ENCODE measurements at regions not wholly inside any gene's neighbourhood (a gene's known extent, or its start where the extent isn't known, plus 50 kb on each side); places are given as distances from the start of the nearest gene placed in this dataset.

GRCh38 chr4:123966990-123967769 is 570.6 kb downstream of the SPRY1 start:
- H3K27ac ChIP-seq (ENCODE audit: low read length) = no peak overlapping the region
- H3K4me3 ChIP-seq (ENCODE audit: low read length) = no peak overlapping the region
- H3K9me3 ChIP-seq (ENCODE audit: low read length) = no peaks in the 10 kb centered on the region
- no peaks in the 10 kb centered on the region for H3K27me3 ChIP-seq (ENCODE audit: insufficient read depth, low read depth, low read length)
- H3K4me2 ChIP-seq (ENCODE audit: low read length) = no peak overlapping the region
- H3F3A ChIP-seq (ENCODE audit: insufficient read depth, low read length, poor library complexity, severe bottlenecking) = no peaks in the 10 kb centered on the region
- H3K9ac ChIP-seq (ENCODE audit: low read length) = no peak overlapping the region
- H2AFZ ChIP-seq (ENCODE audit: low read depth, low read length) = no peak overlapping the region
- H3K9me2 ChIP-seq (ENCODE audit: insufficient read depth, low read length) = no peaks in the 10 kb centered on the region
- no peaks in the 10 kb centered on the region for H4K20me1 ChIP-seq (ENCODE audit: insufficient read depth)
- TF ChIP-seq RAD21 (conservative IDR thresholded peaks at IDR 0.05) = no peak
- no peak for TF ChIP-seq EZH2 (IDR thresholded peaks at IDR 0.05; ENCODE audit: borderline replicate concordance, insufficient read depth, low read length, poor library complexity, severe bottlenecking)
- TF ChIP-seq MXI1 (conservative IDR thresholded peaks at IDR 0.05; ENCODE audit: poor library complexity, severe bottlenecking) = no peak
- no peaks in the 10 kb centered on the region for H3K79me2 ChIP-seq (replicated peaks; ENCODE audit: insufficient read depth, low read length)
- H3K36me3 ChIP-seq (ENCODE audit: insufficient read depth, low read length) = no peaks in the 10 kb centered on the region

DNA sequence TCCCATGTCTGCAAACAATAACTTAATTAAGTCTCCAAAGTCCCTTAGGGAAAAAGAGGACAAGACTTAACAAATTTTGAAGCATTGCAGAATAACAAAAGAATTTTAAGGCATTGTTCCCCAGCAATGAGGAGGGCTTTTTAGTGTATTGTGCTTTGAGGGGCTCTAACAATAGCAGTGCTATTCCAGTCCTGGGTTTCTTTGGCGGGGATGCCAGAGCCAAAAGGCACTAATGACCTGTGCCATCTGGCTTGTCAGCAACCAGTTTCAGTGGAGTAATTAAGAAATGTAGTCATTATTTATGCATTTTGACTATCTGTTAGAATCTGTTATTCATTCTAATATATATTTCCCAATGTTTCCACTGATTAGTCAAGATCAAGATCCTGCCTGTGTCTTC is 575.4 kb downstream of the SPRY1 start:
- Histone ChIP-seq H2AFZ (ENCODE audit: low read depth, low read length) (no peak overlapping the region), H4K20me1 (ENCODE audit: insufficient read depth) (no peaks in the 10 kb centered on the region), H3K79me2 (replicated peaks; ENCODE audit: insufficient read depth, low read length) (no peaks in the 10 kb centered on the region), H3K4me2 (ENCODE audit: low read length) (no peak overlapping the region), H3K27ac (ENCODE audit: low read length) (no peak overlapping the region), H3K36me3 (ENCODE audit: insufficient read depth, low read length) (no peaks in the 10 kb centered on the region), H3F3A (ENCODE audit: insufficient read depth, low read length, poor library complexity, severe bottlenecking) (no peaks in the 10 kb centered on the region), H3K9me2 (ENCODE audit: insufficient read depth, low read length) (no peaks in the 10 kb centered on the region), H3K27me3 (ENCODE audit: insufficient read depth, low read depth, low read length) (no peaks in the 10 kb centered on the region), H3K4me3 (ENCODE audit: low read length) (no peak overlapping the region), H3K9me3 (ENCODE audit: low read length) (no peaks in the 10 kb centered on the region), H3K9ac (ENCODE audit: low read length) (no peak overlapping the region)
- TF ChIP-seq TAF1 (IDR thresholded peaks at IDR 0.05; ENCODE audit: low read depth) (no peak), EP300 (conservative IDR thresholded peaks at IDR 0.05; ENCODE audit: poor library complexity, severe bottlenecking) (no peak), RAD21 (conservative IDR thresholded peaks at IDR 0.05) (no peak), MXI1 (conservative IDR thresholded peaks at IDR 0.05; ENCODE audit: poor library complexity, severe bottlenecking) (no peak), EZH2 (IDR thresholded peaks at IDR 0.05; ENCODE audit: borderline replicate concordance, insufficient read depth, low read length, poor library complexity, severe bottlenecking) (no peak), SMC3 (conservative IDR thresholded peaks at IDR 0.05; ENCODE audit: poor library complexity) (no peak), POLR2AphosphoS5 (IDR thresholded peaks at IDR 0.05) (no peak)
- TF ChIP-seq, protein P1, sequence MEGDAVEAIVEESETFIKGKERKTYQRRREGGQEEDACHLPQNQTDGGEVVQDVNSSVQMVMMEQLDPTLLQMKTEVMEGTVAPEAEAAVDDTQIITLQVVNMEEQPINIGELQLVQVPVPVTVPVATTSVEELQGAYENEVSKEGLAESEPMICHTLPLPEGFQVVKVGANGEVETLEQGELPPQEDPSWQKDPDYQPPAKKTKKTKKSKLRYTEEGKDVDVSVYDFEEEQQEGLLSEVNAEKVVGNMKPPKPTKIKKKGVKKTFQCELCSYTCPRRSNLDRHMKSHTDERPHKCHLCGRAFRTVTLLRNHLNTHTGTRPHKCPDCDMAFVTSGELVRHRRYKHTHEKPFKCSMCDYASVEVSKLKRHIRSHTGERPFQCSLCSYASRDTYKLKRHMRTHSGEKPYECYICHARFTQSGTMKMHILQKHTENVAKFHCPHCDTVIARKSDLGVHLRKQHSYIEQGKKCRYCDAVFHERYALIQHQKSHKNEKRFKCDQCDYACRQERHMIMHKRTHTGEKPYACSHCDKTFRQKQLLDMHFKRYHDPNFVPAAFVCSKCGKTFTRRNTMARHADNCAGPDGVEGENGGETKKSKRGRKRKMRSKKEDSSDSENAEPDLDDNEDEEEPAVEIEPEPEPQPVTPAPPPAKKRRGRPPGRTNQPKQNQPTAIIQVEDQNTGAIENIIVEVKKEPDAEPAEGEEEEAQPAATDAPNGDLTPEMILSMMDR (IDR thresholded peaks at IDR 0.05; ENCODE audit: poor library complexity, severe bottlenecking) = no peak
- TF ChIP-seq, protein P2, sequence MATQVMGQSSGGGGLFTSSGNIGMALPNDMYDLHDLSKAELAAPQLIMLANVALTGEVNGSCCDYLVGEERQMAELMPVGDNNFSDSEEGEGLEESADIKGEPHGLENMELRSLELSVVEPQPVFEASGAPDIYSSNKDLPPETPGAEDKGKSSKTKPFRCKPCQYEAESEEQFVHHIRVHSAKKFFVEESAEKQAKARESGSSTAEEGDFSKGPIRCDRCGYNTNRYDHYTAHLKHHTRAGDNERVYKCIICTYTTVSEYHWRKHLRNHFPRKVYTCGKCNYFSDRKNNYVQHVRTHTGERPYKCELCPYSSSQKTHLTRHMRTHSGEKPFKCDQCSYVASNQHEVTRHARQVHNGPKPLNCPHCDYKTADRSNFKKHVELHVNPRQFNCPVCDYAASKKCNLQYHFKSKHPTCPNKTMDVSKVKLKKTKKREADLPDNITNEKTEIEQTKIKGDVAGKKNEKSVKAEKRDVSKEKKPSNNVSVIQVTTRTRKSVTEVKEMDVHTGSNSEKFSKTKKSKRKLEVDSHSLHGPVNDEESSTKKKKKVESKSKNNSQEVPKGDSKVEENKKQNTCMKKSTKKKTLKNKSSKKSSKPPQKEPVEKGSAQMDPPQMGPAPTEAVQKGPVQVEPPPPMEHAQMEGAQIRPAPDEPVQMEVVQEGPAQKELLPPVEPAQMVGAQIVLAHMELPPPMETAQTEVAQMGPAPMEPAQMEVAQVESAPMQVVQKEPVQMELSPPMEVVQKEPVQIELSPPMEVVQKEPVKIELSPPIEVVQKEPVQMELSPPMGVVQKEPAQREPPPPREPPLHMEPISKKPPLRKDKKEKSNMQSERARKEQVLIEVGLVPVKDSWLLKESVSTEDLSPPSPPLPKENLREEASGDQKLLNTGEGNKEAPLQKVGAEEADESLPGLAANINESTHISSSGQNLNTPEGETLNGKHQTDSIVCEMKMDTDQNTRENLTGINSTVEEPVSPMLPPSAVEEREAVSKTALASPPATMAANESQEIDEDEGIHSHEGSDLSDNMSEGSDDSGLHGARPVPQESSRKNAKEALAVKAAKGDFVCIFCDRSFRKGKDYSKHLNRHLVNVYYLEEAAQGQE (IDR thresholded peaks at IDR 0.05; ENCODE audit: borderline replicate concordance) = no peak

All from neural cell (in vitro differentiated cells).